Vagina (tissue), 2 donors: ENCODE measurements at regions not wholly inside any gene's neighbourhood (a gene's known extent, or its start where the extent isn't known, plus 50 kb on each side); places are given as distances from the start of the nearest gene placed in this dataset.

Source experiments
- CTCF ChIP-seq, 3 experiments: fragments of 450-650 bp in 2 of 3; fragments of 200-600 bp in 1 of 3; sonication (generic) in 1 of 3; IDR thresholded peaks; one replicate each; pipeline ENCODE4 v1.5.1; 2017 to 2019; ENCODE audit warnings: antibody characterized with exemption in 3 of 3, mild to moderate bottlenecking in 2 of 3, moderate library complexity in 2 of 3
- POLR2A ChIP-seq, 2 donors: fragments of 450-650 bp; IDR thresholded peaks; one replicate each; pipeline ENCODE4 v1.6.1; 2017; ENCODE audit warnings: antibody characterized with exemption in 2 of 2, mild to moderate bottlenecking in 2 of 2, moderate library complexity in 2 of 2
- POLR2AphosphoS5 ChIP-seq, 2 donors: sonication (generic); formaldehyde crosslinking; IDR thresholded peaks; one replicate each; pipeline ENCODE4 v1.9.0; 2017; ENCODE audit warnings: antibody characterized with exemption in 2 of 2, mild to moderate bottlenecking in 2 of 2, low read depth in 1 of 2; ENCODE audit not compliant: insufficient read depth in 1 of 2

GRCh38 chr7:130932088-130932487, 198.1 kb upstream of the KLF14 start:
- TF ChIP-seq POLR2A (IDR thresholded peaks at IDR 0.05) = no peak
- TF ChIP-seq CTCF (IDR thresholded peaks at IDR 0.05) = no peak
- TF ChIP-seq POLR2AphosphoS5 (IDR thresholded peaks at IDR 0.05; ENCODE audit: insufficient read depth in 1 of 2, low read depth in 1 of 2) = no peak
